Right forelimb (tissue), 1 donor: ENCODE measurements at regions not wholly inside any gene's neighbourhood (a gene's known extent, or its start where the extent isn't known, plus 50 kb on each side); places are given as distances from the start of the nearest gene placed in this dataset.

Experiments used
- DNase-seq: peaks from one replicate; pipeline ENCODE4 v3.0.0-alpha.2; 2018

- no peak for DNase-seq
Measured at GRCh38 chr5:176181271-176181855, 56.9 kb upstream of the SIMC1 start.

- DNase-seq = no peak
Measured at GRCh38 chr5:176183321-176184074, 54.7 kb upstream of the SIMC1 start.

GRCh38 chr5:176184608-176185132, 53.6 kb upstream of the SIMC1 start:
- no peak for DNase-seq

GRCh38 chr5:176185133-176185733, 53.0 kb upstream of the SIMC1 start:
- DNase-seq = no peak

DNA sequence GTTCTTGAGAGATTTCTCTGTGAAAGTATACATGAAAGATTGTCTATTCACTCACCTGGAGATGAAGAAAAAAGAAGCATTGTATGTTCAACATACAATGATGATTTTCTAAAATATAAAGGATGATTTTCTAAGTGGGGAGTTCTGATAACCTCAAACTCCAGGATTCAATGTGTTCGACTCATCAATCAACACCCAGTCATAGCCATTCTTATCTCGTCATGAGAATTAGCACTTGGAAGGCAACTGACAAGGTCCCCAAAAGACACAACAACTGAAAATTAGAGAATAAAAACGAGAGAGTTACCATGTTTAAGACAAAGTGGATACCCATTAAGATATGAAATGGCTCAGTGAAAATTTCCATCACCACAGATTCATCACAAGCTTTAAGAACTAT, 52.1 kb upstream of the SIMC1 start:
- no peak for DNase-seq

- DNase-seq = no peak
Measured at GRCh38 chr5:176187276-176188062, 50.8 kb upstream of the SIMC1 start.

DNA sequence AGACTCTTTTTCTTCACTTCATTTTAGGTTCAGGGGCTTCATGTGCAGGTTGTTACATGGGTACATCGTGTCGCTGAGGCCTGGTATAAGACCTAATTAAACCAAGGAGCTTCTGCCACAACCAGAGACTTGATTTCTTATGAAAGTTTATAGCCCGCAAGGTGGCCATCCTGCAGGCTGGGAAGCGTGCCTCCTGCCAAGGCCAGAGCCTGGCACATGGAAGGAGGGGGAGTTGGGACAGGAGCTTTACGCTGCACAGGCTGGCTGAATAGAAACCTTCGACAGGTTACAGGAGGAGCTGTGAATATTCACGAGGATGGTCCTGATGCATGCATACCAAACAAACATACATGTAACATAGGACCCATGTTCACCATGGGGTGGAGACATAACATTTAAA, 50.1 kb upstream of the SIMC1 start:
- no peak for DNase-seq
